Suprapubic skin (tissue), 4 donors: ENCODE measurements at regions not wholly inside any gene's neighbourhood (a gene's known extent, or its start where the extent isn't known, plus 50 kb on each side); places are given as distances from the start of the nearest gene placed in this dataset.

Source experiments
- EP300 ChIP-seq: sonication (generic); formaldehyde crosslinking; IDR thresholded peaks from one replicate; pipeline ENCODE4 v1.6.1; 2017; ENCODE audit warnings: antibody characterized with exemption
- POLR2AphosphoS5 ChIP-seq, 3 donors: sonication (generic); formaldehyde crosslinking; IDR thresholded peaks; one replicate each; pipeline ENCODE4 v1.6.1; 2017; ENCODE audit warnings: antibody characterized with exemption in 3 of 3
- TF ChIP-seq, protein P1 (sequence below), 2 donors: fragments of 200-600 bp in 1 of 2; fragments of 450-650 bp in 1 of 2; sonication (generic) in 1 of 2; IDR thresholded peaks; one replicate each; pipeline ENCODE4 v1.5.1; 2016 to 2019; ENCODE audit warnings: antibody characterized with exemption in 2 of 2, mild to moderate bottlenecking in 1 of 2, moderate library complexity in 1 of 2

DNA sequence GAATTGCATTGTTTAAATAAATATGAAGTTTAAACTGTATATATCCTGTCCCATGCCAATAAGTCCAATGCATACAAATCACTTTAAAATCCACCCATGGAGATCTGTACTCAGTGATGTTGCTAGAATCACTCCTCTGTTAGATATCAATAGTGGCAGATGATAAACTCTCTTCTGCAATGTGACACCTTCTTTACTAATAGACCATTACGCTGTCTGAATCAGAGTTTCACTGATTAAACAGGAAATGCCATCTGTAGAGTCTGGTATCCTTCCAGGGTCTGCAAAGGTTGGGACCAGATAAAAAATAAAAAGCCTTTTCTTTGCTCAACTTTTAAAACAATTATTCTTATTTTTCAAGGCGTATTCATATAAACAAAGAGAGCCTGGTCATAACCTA lies 134.5 kb downstream of the EDN3 start:
- TF ChIP-seq, protein P1, sequence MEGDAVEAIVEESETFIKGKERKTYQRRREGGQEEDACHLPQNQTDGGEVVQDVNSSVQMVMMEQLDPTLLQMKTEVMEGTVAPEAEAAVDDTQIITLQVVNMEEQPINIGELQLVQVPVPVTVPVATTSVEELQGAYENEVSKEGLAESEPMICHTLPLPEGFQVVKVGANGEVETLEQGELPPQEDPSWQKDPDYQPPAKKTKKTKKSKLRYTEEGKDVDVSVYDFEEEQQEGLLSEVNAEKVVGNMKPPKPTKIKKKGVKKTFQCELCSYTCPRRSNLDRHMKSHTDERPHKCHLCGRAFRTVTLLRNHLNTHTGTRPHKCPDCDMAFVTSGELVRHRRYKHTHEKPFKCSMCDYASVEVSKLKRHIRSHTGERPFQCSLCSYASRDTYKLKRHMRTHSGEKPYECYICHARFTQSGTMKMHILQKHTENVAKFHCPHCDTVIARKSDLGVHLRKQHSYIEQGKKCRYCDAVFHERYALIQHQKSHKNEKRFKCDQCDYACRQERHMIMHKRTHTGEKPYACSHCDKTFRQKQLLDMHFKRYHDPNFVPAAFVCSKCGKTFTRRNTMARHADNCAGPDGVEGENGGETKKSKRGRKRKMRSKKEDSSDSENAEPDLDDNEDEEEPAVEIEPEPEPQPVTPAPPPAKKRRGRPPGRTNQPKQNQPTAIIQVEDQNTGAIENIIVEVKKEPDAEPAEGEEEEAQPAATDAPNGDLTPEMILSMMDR (IDR thresholded peaks at IDR 0.05), result no peak
- TF ChIP-seq POLR2AphosphoS5 (IDR thresholded peaks at IDR 0.05), result no peak
- TF ChIP-seq EP300, result no peak
